Sciatic nerve (tissue), 2 donors: ENCODE measurements at regions not wholly inside any gene's neighbourhood (a gene's known extent, or its start where the extent isn't known, plus 50 kb on each side); places are given as distances from the start of the nearest gene placed in this dataset.
A peak's percentile ranks its signal among the peaks of the same experiment; 100 is the strongest.

Experiments
- ATAC-seq: fragments of 200-7000 bp; cut with Tn5 transposase; one replicate; pipeline ENCODE4 v1.9.1; 2020; ENCODE audit warnings: mild to moderate bottlenecking, moderate library complexity
- DNase-seq: peaks from one replicate; pipeline ENCODE4 v3.0.0-alpha.2; 2020; ENCODE audit warnings: low spot score
- intact Hi-C: fragments of 100-400 bp; cut with DNase I; formaldehyde crosslinking; loops from one replicate; pipeline ENCODE4 v1.14.2; 2022
- donor health status: DM: no; HTN: no; CAD: no.
- donor health status: DM: no; HTN: no; CAD: no.

GRCh38 chr7:46224363-46224762 is 303.3 kb upstream of the IGFBP3 start:
- intact Hi-C loops: no loop called here
- ATAC-seq (no peak), DNase-seq (no peak)

DNA sequence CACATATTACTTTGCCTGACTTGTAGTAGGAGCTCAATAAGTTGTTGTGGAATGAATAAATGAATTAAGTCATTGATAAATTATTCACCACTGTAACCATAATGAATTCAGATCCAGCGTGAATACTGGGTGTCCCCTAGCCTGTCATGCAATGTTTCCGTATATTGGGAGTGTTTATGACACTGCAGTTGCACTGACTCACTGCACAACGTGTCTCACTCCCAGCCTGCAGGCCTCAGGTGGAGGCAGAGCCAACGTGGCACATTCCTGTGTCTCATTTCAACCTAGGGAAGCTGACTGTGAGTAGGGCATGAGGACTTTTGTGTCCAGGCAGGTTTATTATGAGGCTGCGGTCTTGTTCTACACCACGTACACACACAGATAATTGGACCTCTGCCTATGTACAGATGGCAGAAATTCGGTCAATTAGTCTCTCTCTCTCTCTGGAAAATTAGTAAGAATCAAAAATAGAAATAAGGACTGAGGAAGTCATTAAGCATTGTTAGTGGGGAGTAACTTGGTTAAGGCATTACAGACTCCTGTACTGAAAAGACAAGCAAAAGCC is 299.1 kb upstream of the IGFBP3 start:
- intact Hi-C loops: no loop called here
- DNase-seq: no peak
- ATAC-seq: no peak

DNA sequence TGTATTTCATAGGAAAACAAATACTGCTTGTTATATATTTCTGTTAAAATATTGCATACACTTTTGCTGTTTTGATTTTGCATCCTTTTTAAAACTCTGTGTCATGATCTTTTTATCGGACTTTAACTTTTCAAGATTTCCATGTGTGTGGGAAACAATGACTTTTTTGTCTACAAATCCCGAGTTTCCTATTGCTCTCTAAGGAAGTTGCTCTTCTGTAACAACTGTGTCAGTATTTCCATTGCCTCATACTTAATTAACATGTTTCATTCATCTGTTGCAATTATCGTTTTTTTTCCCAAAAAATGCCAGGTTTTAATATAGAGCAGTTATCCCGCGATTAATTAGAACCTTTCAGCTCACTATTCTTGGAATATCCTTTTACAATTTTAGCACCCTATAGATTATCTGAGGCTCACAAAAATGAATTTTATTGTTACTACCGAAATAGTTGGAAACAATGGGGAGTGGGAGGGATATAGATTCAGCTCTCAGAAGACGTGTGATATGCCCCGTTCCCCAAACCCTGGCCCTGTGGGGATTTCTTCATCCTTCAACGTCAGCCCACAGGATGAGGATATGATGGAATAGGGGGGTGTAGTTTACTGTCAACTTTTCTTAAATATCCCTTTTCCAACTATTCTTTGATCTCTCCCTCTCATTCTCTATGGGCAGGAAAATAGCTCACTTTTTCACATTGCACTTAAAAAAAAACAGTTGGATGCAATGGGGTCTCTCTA is 297.6 kb upstream of the IGFBP3 start:
- intact Hi-C loops: no loop called here
- peak; percentile 64 for ATAC-seq
- no peak for DNase-seq

DNA sequence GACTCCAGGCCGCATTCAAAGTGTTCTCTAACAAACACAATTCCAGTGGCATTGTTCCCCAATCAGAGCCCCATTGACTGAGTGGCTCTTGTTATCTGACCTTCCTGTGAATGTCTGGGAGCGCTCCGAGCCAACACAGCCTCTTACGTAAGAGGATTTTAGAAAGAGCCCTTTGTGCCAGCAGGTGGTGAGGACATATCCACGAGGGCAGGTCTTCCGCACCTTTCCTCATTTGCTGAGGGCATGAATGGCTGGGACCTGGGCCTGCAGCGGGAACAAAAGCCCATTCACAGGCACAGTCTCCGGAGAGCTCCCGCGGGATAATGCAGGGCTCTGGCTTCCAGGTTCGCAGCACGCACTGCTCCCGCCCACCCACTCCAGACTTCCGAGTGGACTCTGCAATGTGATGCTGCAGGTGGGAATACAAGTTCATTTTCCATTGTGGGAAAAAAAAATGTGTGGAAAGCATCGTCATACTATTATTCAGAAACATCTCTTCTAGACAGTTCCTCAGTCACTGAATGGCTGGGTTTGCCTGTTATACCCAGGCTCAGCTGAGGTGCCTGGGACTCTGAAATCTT is 295.0 kb upstream of the IGFBP3 start:
- ATAC-seq (peak; percentile 86), DNase-seq (peak; percentile 69)
- intact Hi-C loops: no loop called here

- no peak for ATAC-seq
Observed at GRCh38 chr7:46214526-46214925, 293.5 kb upstream of the IGFBP3 start.

GRCh38 chr7:46213154-46213537 is 292.1 kb upstream of the IGFBP3 start:
- intact Hi-C loops: no loop called here
- DNase-seq (no peak), ATAC-seq (no peak)

More at GRCh38 chr7:46214526-46214925, 293.5 kb upstream of the IGFBP3 start:
- no peak for DNase-seq
- intact Hi-C loops: no loop called here

DNA sequence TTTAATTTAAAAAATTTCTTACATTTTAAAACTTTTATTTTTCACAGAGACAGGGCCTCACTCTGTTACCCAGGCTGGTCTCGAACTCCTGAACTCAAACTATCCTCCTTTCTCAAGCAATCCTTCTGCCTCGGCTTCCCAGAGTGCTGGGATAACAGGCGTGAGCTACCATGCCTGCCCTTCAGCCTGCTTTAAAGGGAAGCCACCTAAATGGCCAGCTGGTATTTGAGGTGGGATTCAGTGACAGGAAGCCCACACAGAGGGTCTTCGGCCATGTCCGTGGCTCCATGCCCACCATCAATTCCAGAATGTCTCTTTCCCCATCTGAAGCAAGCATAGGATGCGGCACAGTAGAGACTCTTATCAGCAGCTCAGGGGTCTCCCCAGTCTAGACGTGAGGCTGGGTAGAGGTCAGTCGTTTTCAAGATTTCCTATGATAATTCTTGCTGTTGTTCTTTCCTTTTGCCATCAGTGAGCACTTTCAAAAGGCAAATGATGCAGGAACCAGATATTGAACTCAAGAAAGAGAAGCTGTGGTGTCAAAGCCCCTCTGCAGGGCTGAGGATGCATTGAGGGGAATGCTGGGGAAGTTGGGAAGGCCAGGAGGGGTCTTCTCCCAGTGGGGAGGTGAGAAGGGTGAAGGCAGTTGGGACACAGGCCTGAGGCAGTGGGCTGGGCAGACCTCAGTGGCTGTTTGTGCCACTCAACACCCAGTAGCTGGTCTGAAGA is 291.5 kb upstream of the IGFBP3 start:
- DNase-seq: no peak
- ATAC-seq: no peak
- intact Hi-C loops: no loop called here

- DNase-seq: no peak
- no peak for ATAC-seq
- intact Hi-C loops: no loop called here
Observed at GRCh38 chr7:46210467-46210866, 289.4 kb upstream of the IGFBP3 start.

- ATAC-seq (no peak), DNase-seq (no peak)
- intact Hi-C loops: no loop called here
Observed at GRCh38 chr7:46209611-46210388, 288.7 kb upstream of the IGFBP3 start.

DNA sequence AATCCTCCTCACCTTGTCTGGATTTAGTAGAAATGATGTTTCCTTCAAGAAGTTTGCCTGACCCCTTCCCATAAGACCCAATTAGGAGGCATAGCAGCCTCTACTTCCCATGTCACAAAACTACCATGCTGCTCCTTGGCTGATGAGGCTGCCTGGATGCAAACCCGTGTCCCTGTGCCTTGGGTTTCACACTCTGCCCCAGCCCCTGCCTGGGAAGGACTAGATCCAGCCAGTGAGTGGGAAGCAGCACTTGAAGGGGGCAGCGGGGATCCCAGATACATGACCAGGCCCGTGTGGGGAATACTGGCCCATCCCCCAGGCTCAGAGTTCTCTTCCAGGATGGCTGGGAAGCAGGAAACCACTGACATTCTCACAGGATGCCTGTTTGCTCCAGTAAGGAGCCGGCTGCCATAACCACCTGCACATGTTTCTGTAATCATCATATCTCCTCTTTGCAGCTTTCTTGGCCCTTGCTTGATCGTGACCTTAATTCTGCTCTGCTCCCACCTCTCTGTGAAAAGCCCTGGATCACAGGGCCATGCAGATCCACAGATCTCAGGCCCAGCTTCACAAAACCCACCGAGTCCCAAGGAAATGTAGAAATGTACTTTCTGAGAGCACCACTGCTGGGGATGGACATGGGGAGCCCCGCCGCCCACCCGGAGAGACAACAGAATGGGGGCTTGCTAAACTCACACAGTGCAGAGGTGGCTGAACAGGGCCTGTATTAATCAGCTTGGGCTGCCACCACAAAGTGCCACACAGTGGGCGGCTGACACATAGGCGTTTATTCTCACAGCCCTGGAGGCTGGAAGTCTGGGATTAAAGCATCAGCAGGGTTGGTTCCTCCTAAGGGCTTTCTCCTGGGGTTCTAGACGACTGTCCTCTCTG is 287.8 kb upstream of the IGFBP3 start:
- intact Hi-C loops: no loop called here
- DNase-seq: no peak
- ATAC-seq: no peak

DNA sequence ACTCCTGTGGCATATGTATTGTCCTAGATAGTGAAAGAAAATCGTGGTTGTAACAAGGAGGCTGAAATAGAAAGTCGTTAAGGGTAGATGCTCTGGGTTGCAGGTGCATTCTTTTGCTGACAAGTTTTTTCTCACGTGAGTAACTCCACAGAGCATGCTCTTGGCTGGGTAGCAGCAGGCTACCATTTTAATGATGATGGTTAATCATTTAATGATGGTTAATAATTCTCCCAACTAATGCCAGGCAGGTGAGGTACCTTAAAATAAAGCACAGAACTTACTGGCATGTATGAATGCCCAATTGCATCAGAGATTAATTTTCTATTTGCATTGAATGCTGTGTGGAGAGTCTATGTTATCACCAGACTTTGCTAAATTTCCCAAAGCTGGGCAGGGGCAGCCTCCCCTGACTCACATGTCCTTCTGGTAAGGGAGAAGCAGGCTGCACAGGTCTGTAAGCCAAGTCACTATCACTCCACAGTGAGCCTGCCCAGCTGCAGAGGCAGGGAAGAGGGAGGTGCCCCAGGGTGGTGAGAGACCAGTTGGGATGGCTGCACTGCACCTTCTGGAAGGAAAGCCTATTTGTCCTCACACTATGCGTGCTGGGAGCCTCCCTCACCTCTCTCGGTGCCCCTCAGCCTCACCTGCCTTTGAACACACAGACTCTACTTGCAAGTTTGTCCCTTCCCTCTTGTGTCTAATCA is 287.0 kb upstream of the IGFBP3 start:
- intact Hi-C loops: loop anchor here (2.0 kb wide), 1 partner anchor 853 kb away; no protein-coding TSS in a partner anchor
- ATAC-seq: no peak
- DNase-seq: no peak

GRCh38 chr7:46206476-46207060 is 285.5 kb upstream of the IGFBP3 start:
- no peak for ATAC-seq
- DNase-seq: no peak
- intact Hi-C loops: loop anchor here (2.0 kb wide), 1 partner anchor 854 kb away; no protein-coding TSS in a partner anchor

GRCh38 chr7:46205478-46205877 is 284.4 kb upstream of the IGFBP3 start:
- ATAC-seq (no peak), DNase-seq (no peak)

DNA sequence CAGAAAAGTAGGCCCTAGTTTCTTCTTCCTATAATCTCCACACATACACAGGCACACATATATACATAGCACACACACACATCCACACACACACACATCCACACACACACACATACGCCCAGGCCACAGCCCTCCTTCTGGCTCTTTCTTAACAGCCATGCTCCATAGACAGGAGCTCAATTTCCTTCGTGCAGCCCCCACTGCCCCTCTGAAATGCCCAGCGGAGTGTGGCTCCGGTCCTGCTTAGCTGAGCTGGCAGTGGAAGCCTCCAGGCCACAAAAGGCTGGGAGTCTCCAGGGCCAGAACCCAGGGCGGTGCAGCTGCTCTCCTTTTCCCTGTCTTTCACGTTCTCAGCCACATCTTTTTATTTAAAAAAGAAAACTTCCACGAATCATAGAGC is 282.9 kb upstream of the IGFBP3 start:
- intact Hi-C loops: no loop called here
- DNase-seq: no peak
- ATAC-seq: no peak

More at GRCh38 chr7:46205478-46205877, 284.4 kb upstream of the IGFBP3 start:
- intact Hi-C loops: no loop called here

GRCh38 chr7:46202379-46202778 is 281.3 kb upstream of the IGFBP3 start:
- intact Hi-C loops: no loop called here
- DNase-seq: no peak
- no peak for ATAC-seq

- intact Hi-C loops: no loop called here
- ATAC-seq: no peak
- no peak for DNase-seq
Observed at GRCh38 chr7:46201961-46202360, 280.9 kb upstream of the IGFBP3 start.

DNA sequence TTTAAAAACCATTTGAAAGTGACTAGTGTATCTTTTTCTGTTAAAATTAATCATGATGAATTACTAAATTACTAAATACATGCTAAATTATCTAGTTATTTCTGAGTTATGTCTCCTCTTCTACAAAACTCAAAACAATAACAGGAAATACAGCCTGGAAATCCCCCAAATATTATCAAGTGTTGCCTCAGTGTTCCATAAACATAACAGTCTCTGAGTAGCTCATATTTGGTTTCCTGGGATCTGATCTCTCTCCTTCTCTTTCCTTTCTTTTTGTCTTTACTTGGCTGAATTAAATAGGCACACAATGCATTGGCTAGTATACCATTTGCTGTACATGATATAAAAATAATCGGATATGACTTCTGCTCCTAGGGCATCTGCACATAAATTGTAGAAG is 277.6 kb upstream of the IGFBP3 start:
- ATAC-seq (no peak), DNase-seq (no peak)
- intact Hi-C loops: no loop called here
